ENCODE measurements at regions not wholly inside any gene's neighbourhood (a gene's known extent, or its start where the extent isn't known, plus 50 kb on each side); places are given as distances from the start of the nearest gene placed in this dataset.
"Not testable (repeated sequence)": the region's sequence is repeated elsewhere in the genome, so short reads cannot be mapped to it uniquely, and the experiment has no call there.

DNA sequence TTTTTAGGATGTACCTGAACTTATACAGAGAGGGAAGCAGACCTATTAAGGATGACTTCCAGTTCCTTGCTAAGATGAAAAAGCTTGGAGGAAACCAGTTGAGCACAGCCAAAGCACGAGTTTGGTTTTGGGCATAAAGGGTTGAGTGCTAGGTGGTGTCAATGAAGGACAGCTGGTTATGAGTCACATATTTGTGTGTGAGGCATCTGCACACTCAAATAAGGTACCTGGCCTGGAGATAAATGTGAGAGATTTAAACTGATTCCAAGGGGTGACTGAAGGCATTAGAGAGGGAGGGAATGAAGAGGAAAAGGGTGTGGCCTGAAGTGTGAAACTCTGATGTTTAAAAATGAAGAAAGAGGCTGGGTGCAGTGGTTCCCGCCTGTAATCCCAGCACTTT is 486.7 kb downstream of the DIPK2A start:
- DNase-seq (ENCODE audit: low spot score): no peak

DNA sequence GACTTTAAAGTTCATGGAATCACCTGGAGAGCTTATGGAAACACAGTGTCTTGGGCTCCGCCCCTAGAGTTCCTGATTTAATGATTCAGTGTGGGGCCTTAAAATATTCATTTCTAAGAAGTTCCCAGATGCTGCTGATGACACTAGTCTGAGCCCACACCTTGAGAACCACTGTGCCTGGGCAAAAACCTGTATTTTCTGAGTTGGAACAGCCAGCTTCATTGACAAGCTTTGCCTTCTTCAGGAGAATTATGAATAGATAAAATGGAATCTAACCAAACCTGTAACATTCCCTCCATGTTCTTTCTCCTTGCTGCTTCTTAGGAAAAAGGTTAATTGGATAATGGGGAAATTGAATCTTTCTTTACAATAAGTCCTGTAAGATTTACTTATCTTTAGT is 490.7 kb downstream of the DIPK2A start:
- no peak for DNase-seq (ENCODE audit: low spot score)

DNA sequence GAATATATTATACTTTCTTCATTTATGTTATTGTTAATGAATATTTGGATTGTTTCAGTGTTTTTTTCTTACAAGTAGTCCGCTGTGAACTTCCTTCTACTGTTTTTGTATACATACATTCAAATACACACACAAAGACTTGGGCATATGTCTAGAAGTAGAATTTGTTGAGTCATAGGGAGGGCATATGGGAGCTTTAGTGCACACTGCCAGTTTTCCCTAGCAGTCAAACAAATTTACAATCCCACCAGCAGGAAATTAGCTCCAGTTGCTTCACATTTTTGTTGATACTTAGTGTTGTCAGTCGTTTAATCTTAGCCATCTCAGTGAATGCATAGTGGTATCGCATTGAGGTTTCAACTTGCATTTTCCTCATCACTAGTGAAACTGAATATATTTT is 492.3 kb downstream of the DIPK2A start:
- no peak for DNase-seq (ENCODE audit: low spot score)

DNA sequence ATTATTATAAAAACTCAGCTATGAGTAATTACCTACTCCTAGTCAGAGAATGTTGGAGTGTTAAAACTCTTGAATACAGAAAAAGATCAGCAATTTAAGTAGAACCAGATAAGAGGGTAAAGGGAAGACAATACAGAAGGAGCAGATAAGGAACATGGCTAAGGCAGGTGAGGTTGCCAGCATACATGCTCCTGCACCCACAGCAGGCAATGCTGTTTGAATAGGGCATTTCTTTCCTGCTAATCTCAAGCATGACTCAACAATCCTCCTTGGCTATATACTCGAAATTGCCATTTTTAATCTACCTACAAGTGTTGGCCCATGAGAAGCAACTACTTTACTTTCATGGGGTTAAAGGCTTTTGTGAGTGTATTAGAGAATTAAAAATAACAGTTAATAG is 494.5 kb downstream of the DIPK2A start:
- DNase-seq (ENCODE audit: low spot score): no peak

GRCh38 chr3:144466540-144466939 is 494.9 kb downstream of the DIPK2A start:
- no peak for DNase-seq (ENCODE audit: low spot score)

- no peak for DNase-seq (ENCODE audit: low spot score)
Measured at GRCh38 chr3:144470666-144471065, 499.0 kb downstream of the DIPK2A start.

DNA sequence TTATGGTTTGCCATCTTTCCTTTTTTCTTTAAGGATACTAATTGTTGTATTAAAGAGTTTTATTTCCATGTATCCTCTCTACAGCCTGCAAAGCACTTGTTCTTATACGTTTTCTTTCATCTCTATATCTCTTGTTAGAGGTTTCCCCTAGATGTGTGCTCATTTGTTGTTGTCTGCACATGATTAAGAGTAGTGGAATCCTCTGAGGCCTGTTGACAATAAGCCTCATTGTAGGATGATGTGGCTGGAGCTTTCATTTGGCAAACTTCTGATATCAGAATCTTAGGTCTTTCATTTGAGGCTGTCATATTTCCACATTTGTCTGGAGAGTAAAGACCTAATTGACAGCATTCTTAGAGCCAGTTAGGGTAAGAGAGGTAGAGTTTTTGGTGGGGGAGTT is 506.0 kb downstream of the DIPK2A start:
- no peak for DNase-seq (ENCODE audit: low spot score)

- no peak for DNase-seq (ENCODE audit: low spot score)
Measured at GRCh38 chr3:144480416-144480919, 508.8 kb downstream of the DIPK2A start.

- DNase-seq (ENCODE audit: low spot score): no peak
Measured at GRCh38 chr3:144482876-144483275, 511.3 kb downstream of the DIPK2A start.

DNA sequence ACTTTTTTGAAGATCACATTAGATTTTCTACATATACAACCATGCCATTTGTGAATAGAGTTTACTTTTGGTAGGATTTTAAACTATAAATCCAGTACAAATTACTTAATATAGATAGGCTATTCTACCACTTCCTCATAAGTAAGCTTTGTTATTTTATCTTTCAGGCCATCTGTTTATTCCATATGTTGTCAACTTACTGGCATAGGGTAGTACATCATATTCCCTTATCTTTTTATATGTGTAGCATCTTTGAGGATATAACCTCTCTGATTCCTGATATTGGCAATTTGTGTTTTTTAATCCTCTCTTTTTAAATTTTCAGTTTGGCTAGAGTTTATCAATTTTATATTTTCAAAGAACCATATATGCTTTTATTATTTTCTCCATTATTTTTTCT is 515.4 kb downstream of the DIPK2A start:
- no peak for DNase-seq (ENCODE audit: low spot score)

DNA sequence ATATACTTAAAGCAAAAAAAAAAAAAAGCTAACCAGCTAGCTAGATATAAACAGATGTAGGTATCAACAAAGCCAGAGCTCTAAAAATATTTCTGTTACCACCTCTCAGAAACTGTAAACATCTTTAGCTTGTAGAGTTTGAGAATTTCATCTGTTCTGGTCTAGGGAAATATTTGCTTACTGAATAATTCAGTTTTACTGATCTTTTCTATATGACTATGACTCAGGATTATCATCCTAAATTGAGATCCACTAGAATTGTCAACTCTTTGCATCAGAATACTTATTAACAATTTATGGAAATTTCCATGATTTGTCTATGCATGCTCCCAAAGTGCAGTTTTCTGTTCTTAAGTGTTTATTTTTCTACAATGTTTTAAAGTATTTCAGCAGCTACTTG is 517.3 kb downstream of the DIPK2A start:
- no peak for DNase-seq (ENCODE audit: low spot score)

DNA sequence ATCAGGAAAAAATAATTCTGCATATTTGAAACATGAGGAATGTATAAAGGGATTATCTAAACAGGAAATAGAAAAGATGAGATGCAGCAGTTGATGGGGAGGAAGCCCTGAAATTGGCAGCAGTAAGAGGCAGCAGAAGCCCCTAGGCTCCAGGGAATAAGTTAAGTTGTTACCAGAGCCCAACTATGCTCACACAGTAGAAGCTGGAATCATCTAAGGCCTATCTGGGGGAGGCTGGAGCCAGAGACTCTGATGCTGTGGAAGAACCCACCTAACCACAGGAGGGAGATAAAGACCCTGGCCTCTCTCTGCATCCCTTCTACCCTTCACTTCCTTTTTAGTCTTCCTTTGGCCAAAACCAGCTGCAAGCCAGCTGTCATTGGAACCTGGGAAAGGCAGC is 519.7 kb downstream of the DIPK2A start:
- DNase-seq (ENCODE audit: low spot score): no peak

GRCh38 chr3:144494651-144495050 is 523.0 kb downstream of the DIPK2A start:
- not testable (repeated sequence) for DNase-seq (ENCODE audit: low spot score)

DNA sequence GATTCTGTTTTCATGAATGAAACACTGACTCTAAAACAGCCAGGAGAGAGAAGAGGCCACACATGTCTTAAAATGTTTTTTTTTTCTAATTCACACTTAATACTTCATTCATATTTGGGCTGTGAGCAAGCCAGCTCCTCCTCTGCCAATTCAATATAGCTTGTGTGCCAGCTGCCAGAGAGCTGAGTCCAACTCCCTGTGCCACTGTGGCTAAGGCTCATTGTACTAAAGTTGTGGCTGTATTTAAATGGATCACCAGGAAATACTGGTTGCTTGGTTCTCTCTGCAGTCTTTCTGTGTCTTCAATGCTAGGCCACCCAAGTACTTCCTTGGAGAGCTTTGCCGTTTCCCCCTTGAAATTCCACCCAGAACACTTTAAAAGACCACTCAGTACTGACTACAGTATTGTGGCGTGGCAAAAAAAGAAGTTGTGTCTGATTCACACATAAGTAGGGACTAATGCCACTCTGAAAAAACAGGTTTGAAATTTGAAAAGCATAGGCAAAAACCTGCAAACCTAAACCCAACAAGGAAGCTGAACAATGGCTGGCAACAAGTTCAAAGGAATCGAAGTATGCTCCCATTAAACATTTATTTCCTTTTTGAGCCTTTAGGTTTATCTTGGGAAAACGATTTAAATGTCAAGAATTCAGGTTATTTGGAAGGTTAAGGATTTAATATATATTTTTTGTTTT is 524.7 kb downstream of the DIPK2A start:
- no peak for DNase-seq (ENCODE audit: low spot score)

- no peak for DNase-seq (ENCODE audit: low spot score)
Measured at GRCh38 chr3:144497452-144497851, 525.8 kb downstream of the DIPK2A start.

DNA sequence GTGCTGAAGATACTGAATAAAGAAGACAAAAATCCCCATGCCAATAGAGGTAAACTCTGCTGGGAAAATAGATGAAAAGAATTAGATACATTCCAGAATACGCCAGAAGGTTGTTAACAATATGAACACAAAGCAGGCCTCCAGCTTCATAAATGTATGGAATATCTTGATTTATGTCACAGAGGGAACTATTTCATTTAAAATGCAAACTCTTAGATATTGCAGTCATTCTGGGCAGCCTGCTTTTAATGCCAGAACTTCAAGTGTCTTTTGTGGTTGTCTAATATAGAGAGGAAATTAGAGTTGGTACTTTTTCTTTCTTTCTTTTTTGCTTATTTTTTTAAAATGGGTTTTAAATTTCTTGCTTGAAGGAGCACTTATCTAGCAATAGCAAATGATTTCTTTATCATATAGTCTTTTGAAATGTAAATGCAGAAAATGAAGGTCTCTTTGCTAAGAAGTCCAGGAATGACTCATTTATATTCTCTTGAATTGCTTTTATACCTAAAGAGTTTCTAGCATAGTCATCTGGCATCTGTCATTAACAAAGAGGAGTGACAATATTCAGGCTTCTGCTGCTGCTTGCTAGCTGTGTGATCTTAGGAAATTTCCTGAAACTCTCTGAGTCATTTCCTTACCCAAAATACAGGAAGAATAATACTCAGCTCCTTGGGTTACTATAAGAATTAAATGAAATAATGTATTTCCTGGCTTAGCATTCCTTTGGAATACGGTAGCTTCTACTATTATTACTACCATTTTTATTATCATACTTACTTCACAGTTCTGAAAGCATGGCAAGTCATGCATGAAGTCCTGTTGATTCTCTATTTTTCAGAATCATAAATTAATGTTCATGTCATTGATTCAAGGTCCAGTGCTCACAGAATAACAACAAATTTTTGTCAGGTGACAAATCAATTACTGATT is 527.6 kb downstream of the DIPK2A start:
- peak; percentile 92 for DNase-seq (ENCODE audit: low spot score)

DNA sequence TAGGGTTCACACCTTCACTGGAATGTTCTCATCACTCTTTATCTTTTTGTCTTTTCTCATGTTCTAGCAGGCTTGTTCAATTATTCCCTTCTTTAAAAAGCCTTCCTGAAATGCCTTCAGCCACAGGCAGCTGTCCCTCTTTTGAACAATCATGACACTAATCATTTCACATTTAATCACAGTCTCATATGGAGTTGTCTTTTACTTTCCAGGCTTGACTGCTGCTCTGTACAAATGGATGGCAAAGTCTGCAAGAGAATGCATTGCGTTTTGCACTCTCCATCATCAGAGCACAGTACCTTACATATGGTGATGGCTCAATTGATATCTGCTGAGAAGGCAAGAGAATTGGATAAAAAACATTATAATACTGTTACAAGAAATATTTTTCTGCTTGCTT is 529.8 kb downstream of the DIPK2A start:
- no peak for DNase-seq (ENCODE audit: low spot score)

DNA sequence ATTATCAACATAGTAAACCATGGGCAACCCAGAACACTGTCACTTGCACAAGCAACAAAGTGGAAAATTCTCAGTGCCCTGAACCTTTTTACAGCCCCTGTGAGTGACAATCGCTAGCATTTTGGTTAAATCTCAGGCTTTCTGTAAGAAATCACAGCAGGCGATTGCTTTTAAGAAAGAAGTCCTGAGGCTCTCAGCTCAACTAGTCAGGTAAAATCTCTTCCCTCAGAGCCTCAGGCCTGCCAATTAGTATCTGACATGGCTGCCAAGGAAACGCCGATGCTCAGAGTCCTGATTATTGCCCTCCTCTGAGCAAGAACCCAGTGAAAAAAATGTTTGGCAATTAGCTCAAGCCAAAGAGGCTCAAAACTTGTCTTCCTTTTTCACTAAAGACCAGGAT is 530.8 kb downstream of the DIPK2A start:
- DNase-seq (ENCODE audit: low spot score): no peak

DNA sequence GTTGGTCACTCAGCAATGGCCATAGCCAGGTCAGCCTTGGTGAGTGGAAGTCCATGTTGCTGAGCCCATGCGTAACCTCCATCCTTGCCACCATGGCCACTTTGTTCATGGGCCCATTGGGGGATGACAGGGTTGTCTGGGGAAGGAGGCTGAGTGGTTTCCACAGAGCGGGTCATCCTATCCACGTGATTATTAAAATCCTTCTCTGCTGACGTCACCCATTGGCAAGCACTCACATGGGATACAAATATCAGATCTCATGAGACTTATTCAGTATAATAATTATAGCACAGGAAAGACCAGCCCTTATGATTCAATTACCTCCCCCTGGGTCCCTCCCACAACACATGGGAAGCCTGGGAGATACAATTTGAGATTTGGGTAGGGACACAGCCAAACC is 534.8 kb downstream of the DIPK2A start:
- DNase-seq (ENCODE audit: low spot score): not testable (repeated sequence)

GRCh38 chr3:144511346-144511745 is 539.7 kb downstream of the DIPK2A start:
- no peak for DNase-seq (ENCODE audit: low spot score)

GRCh38 chr3:144516026-144516425 is 544.4 kb downstream of the DIPK2A start:
- DNase-seq (ENCODE audit: low spot score): no peak

DNA sequence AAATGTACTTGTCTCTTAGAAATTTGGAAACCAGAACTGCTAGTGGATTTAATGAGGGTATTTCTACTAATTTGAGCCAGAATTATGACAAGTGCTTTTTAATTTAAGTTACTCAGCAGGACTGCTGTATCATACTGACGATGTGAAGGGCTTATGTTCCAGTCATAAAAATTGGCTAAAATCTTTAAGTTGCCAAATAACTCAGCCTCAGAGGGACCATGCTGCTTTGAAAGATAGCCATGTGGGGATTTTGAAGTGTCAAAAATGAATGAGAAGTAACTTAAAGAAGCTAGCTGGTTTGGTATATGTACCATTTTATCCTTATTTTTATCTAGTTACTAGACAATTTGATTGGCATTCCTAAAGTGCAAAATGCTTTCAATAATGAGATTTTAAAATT is 545.0 kb downstream of the DIPK2A start:
- no peak for DNase-seq (ENCODE audit: low spot score)

DNA sequence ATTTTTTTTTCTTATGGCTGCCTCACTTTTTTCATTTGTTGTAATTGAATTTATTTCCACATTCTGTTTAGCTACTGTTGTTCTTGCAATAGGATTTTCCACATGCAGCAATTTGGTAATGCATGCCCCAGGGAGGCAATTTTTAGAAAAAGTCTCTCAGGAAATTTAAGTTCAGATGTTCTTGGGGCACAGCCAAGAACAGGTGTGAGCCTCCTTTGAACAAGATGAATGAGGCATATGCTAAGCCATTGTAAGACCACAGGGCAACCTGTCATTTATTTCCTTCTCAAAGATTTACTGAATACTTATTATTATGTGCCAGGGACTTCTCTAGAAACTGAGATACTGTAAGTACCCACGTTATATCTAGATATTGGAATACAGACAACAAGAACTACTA is 549.5 kb downstream of the DIPK2A start:
- DNase-seq (ENCODE audit: low spot score): no peak
